ENCODE measurements at regions not wholly inside any gene's neighbourhood (a gene's known extent, or its start where the extent isn't known, plus 50 kb on each side); places are given as distances from the start of the nearest gene placed in this dataset.

GRCh38 chr3:31173118-31173718 is 278.8 kb upstream of the GADL1 start:
- Histone ChIP-seq H3K4ac (ENCODE audit: low read depth, low read length) (no peak overlapping the region), H3K27me3 (ENCODE audit: insufficient read depth, low read length, poor library complexity) (no peaks in the 10 kb centered on the region), H3K79me1 (ENCODE audit: low read length) (no peaks in the 10 kb centered on the region), H3K18ac (ENCODE audit: low read length) (no peak overlapping the region), H3K27ac (ENCODE audit: low read depth, low read length) (no peak overlapping the region), H4K5ac (ENCODE audit: low read length) (no peak overlapping the region), H3K9ac (ENCODE audit: low read length) (no peak overlapping the region), H3K4me2 (ENCODE audit: low read length) (no peak overlapping the region), H2BK15ac (replicated peaks; ENCODE audit: low read depth) (no peak overlapping the region), H3K56ac (ENCODE audit: low read length) (no peak overlapping the region), H2BK5ac (ENCODE audit: low read length) (no peak overlapping the region), H3K79me2 (ENCODE audit: control insufficient read depth, insufficient read depth, low read length) (no peaks in the 10 kb centered on the region), H3K4me3 (ENCODE audit: low read length) (no peak overlapping the region), H3K4me1 (ENCODE audit: control insufficient read depth, low read depth, low read length) (no peaks in the 10 kb centered on the region), H3K36me3 (ENCODE audit: control insufficient read depth, insufficient read depth, low read length) (no peaks in the 10 kb centered on the region), H3K23ac (ENCODE audit: low read length) (no peak overlapping the region), H2AK5ac (ENCODE audit: low read length) (no peak overlapping the region), H4K8ac (ENCODE audit: low read depth, low read length) (no peak overlapping the region), H2BK120ac (ENCODE audit: low read depth, low read length) (no peak overlapping the region)
- DNase-seq: no peak
- no CpG with 5 or more reads among the region's 1 CpG for WGBS (ENCODE audit: extremely low coverage, insufficient coverage, low lambda C conversion rate)

DNA sequence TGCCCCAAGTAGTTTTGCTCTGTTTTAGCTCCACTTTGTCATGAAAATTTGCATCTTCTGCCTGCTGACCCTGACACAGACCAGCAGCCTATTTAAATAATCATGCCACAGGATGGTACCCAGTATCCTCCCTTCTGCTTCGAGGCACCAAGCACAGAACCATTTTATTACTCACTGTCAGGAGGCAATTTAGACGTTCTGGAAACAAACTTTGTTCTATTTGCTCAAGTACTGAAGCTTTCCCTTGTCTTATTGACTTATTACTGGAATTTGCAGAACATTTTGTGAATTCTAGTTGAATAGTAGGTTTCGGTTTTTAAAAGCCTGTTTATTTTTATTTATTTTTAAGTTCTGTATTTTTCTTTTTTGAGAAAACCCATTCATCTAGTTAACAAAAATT is 279.6 kb upstream of the GADL1 start:
- WGBS (ENCODE audit: extremely low coverage, insufficient coverage, low lambda C conversion rate): no CpG with 5 or more reads among the region's 3 CpGs
- Histone ChIP-seq H3K27ac (ENCODE audit: low read depth, low read length) (no peak overlapping the region), H3K79me2 (ENCODE audit: control insufficient read depth, insufficient read depth, low read length) (no peaks in the 10 kb centered on the region), H3K9ac (ENCODE audit: low read length) (no peak overlapping the region), H2BK5ac (ENCODE audit: low read length) (no peak overlapping the region), H2AK5ac (ENCODE audit: low read length) (no peak overlapping the region), H4K5ac (ENCODE audit: low read length) (no peak overlapping the region), H3K4ac (ENCODE audit: low read depth, low read length) (no peak overlapping the region), H3K56ac (ENCODE audit: low read length) (no peak overlapping the region), H3K4me3 (ENCODE audit: low read length) (no peak overlapping the region), H3K23ac (ENCODE audit: low read length) (no peak overlapping the region), H3K18ac (ENCODE audit: low read length) (no peak overlapping the region), H4K8ac (ENCODE audit: low read depth, low read length) (no peak overlapping the region), H3K4me2 (ENCODE audit: low read length) (no peak overlapping the region), H3K36me3 (ENCODE audit: control insufficient read depth, insufficient read depth, low read length) (no peaks in the 10 kb centered on the region), H2BK120ac (ENCODE audit: low read depth, low read length) (no peak overlapping the region), H3K27me3 (ENCODE audit: insufficient read depth, low read length, poor library complexity) (no peaks in the 10 kb centered on the region), H2BK15ac (replicated peaks; ENCODE audit: low read depth) (no peak overlapping the region), H3K79me1 (ENCODE audit: low read length) (no peaks in the 10 kb centered on the region), H3K4me1 (ENCODE audit: control insufficient read depth, low read depth, low read length) (no peaks in the 10 kb centered on the region)
- DNase-seq: no peak

GRCh38 chr3:31176045-31176444 is 281.6 kb upstream of the GADL1 start:
- no peak overlapping the region for H3K4me2 ChIP-seq (ENCODE audit: low read length)

DNA sequence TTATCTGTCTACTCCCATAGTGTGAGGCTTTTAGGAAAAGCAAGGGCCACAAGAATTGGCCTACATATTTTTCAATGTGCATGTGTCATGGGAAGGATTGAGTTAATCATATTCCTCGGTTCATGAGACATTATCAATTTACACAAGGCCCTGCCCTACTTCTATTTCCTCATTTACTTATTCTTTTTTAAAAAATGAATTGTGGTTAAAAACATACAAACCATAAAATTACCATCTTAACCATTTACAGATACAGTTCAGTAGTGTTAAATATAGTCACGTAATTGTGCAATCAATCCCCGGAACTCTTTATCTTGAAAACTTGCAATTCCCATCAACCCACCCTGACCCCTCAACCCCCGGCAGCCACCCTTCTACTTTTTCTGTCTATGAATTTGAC is 284.0 kb upstream of the GADL1 start:
- DNase-seq: no peak
- no peak overlapping the region for H3K4me3 ChIP-seq (ENCODE audit: low read length)
- no peaks in the 10 kb centered on the region for H3K79me2 ChIP-seq (ENCODE audit: control insufficient read depth, insufficient read depth, low read length)
- WGBS (ENCODE audit: extremely low coverage, insufficient coverage, low lambda C conversion rate): no CpG with 5 or more reads among the region's 4 CpGs
- no peak overlapping the region for H2BK5ac ChIP-seq (ENCODE audit: low read length)
- no peak overlapping the region for H3K9ac ChIP-seq (ENCODE audit: low read length)
- no peaks in the 10 kb centered on the region for H3K27me3 ChIP-seq (ENCODE audit: insufficient read depth, low read length, poor library complexity)
- no peak overlapping the region for H2BK120ac ChIP-seq (ENCODE audit: low read depth, low read length)
- no peak overlapping the region for H2AK5ac ChIP-seq (ENCODE audit: low read length)
- H3K79me1 ChIP-seq (ENCODE audit: low read length): no peaks in the 10 kb centered on the region
- no peak overlapping the region for H4K8ac ChIP-seq (ENCODE audit: low read depth, low read length)
- H3K4me1 ChIP-seq (ENCODE audit: control insufficient read depth, low read depth, low read length): no peaks in the 10 kb centered on the region
- H3K4me2 ChIP-seq (ENCODE audit: low read length): no peak overlapping the region
- no peak overlapping the region for H3K27ac ChIP-seq (ENCODE audit: low read depth, low read length)
- no peak overlapping the region for H2BK15ac ChIP-seq (replicated peaks; ENCODE audit: low read depth)
- no peak overlapping the region for H3K56ac ChIP-seq (ENCODE audit: low read length)
- no peak overlapping the region for H3K18ac ChIP-seq (ENCODE audit: low read length)
- no peak overlapping the region for H3K23ac ChIP-seq (ENCODE audit: low read length)
- no peaks in the 10 kb centered on the region for H3K36me3 ChIP-seq (ENCODE audit: control insufficient read depth, insufficient read depth, low read length)
- H3K4ac ChIP-seq (ENCODE audit: low read depth, low read length): no peak overlapping the region
- H4K5ac ChIP-seq (ENCODE audit: low read length): no peak overlapping the region

More at GRCh38 chr3:31176045-31176444, 281.6 kb upstream of the GADL1 start:
- Histone ChIP-seq H3K23ac (ENCODE audit: low read length) (no peak overlapping the region), H3K79me1 (ENCODE audit: low read length) (no peaks in the 10 kb centered on the region), H4K5ac (ENCODE audit: low read length) (no peak overlapping the region), H2AK5ac (ENCODE audit: low read length) (no peak overlapping the region), H3K4ac (ENCODE audit: low read depth, low read length) (no peak overlapping the region), H3K56ac (ENCODE audit: low read length) (no peak overlapping the region), H3K27ac (ENCODE audit: low read depth, low read length) (no peak overlapping the region), H3K36me3 (ENCODE audit: control insufficient read depth, insufficient read depth, low read length) (no peaks in the 10 kb centered on the region), H3K4me3 (ENCODE audit: low read length) (no peak overlapping the region), H2BK120ac (ENCODE audit: low read depth, low read length) (no peak overlapping the region), H3K9ac (ENCODE audit: low read length) (no peak overlapping the region), H3K79me2 (ENCODE audit: control insufficient read depth, insufficient read depth, low read length) (no peaks in the 10 kb centered on the region), H4K8ac (ENCODE audit: low read depth, low read length) (no peak overlapping the region), H2BK5ac (ENCODE audit: low read length) (no peak overlapping the region), H3K4me1 (ENCODE audit: control insufficient read depth, low read depth, low read length) (no peaks in the 10 kb centered on the region), H3K27me3 (ENCODE audit: insufficient read depth, low read length, poor library complexity) (no peaks in the 10 kb centered on the region), H3K18ac (ENCODE audit: low read length) (no peak overlapping the region), H2BK15ac (replicated peaks; ENCODE audit: low read depth) (no peak overlapping the region)
- no peak for DNase-seq
- WGBS (ENCODE audit: extremely low coverage, insufficient coverage, low lambda C conversion rate): no CpG with 5 or more reads among the region's 3 CpGs

- Histone ChIP-seq H3K27ac (ENCODE audit: low read depth, low read length) (no peak overlapping the region), H2BK5ac (ENCODE audit: low read length) (no peak overlapping the region), H3K36me3 (ENCODE audit: control insufficient read depth, insufficient read depth, low read length) (no peaks in the 10 kb centered on the region), H3K79me2 (ENCODE audit: control insufficient read depth, insufficient read depth, low read length) (no peaks in the 10 kb centered on the region), H3K27me3 (ENCODE audit: insufficient read depth, low read length, poor library complexity) (no peaks in the 10 kb centered on the region), H3K18ac (ENCODE audit: low read length) (no peak overlapping the region), H3K4ac (ENCODE audit: low read depth, low read length) (no peak overlapping the region), H2BK120ac (ENCODE audit: low read depth, low read length) (no peak overlapping the region), H3K4me2 (ENCODE audit: low read length) (no peak overlapping the region), H3K9ac (ENCODE audit: low read length) (no peak overlapping the region), H2AK5ac (ENCODE audit: low read length) (no peak overlapping the region), H4K5ac (ENCODE audit: low read length) (no peak overlapping the region), H4K8ac (ENCODE audit: low read depth, low read length) (no peak overlapping the region), H3K23ac (ENCODE audit: low read length) (no peak overlapping the region), H3K4me3 (ENCODE audit: low read length) (no peak overlapping the region), H3K79me1 (ENCODE audit: low read length) (no peaks in the 10 kb centered on the region), H3K56ac (ENCODE audit: low read length) (no peak overlapping the region), H2BK15ac (replicated peaks; ENCODE audit: low read depth) (no peak overlapping the region), H3K4me1 (ENCODE audit: control insufficient read depth, low read depth, low read length) (no peaks in the 10 kb centered on the region)
- no CpG with 5 or more reads among the region's 3 CpGs for WGBS (ENCODE audit: extremely low coverage, insufficient coverage, low lambda C conversion rate)
- no peak for DNase-seq
Observed at GRCh38 chr3:31179768-31180167, 285.3 kb upstream of the GADL1 start.

GRCh38 chr3:31180274-31180673 is 285.8 kb upstream of the GADL1 start:
- Histone ChIP-seq H3K79me2 (ENCODE audit: control insufficient read depth, insufficient read depth, low read length) (no peaks in the 10 kb centered on the region), H3K4ac (ENCODE audit: low read depth, low read length) (no peak overlapping the region), H2BK120ac (ENCODE audit: low read depth, low read length) (no peak overlapping the region), H3K4me1 (ENCODE audit: control insufficient read depth, low read depth, low read length) (peaks cover 2% of the 10 kb centered on the region), H3K9ac (ENCODE audit: low read length) (no peak overlapping the region), H3K27me3 (ENCODE audit: insufficient read depth, low read length, poor library complexity) (no peaks in the 10 kb centered on the region), H4K8ac (ENCODE audit: low read depth, low read length) (no peak overlapping the region), H3K27ac (ENCODE audit: low read depth, low read length) (no peak overlapping the region), H3K56ac (ENCODE audit: low read length) (no peak overlapping the region), H2AK5ac (ENCODE audit: low read length) (no peak overlapping the region), H3K36me3 (ENCODE audit: control insufficient read depth, insufficient read depth, low read length) (no peaks in the 10 kb centered on the region), H3K18ac (ENCODE audit: low read length) (no peak overlapping the region), H3K23ac (ENCODE audit: low read length) (no peak overlapping the region), H4K5ac (ENCODE audit: low read length) (no peak overlapping the region), H2BK15ac (replicated peaks; ENCODE audit: low read depth) (no peak overlapping the region), H3K79me1 (ENCODE audit: low read length) (no peaks in the 10 kb centered on the region), H3K4me2 (ENCODE audit: low read length) (no peak overlapping the region), H3K4me3 (ENCODE audit: low read length) (no peak overlapping the region), H2BK5ac (ENCODE audit: low read length) (no peak overlapping the region)
- DNase-seq: no peak
- WGBS (ENCODE audit: extremely low coverage, insufficient coverage, low lambda C conversion rate): no CpG with 5 or more reads among the region's 1 CpG
